ENCODE measurements at regions not wholly inside any gene's neighbourhood (a gene's known extent, or its start where the extent isn't known, plus 50 kb on each side); places are given as distances from the start of the nearest gene placed in this dataset.

- no peaks in the 10 kb centered on the region for H3K9me3 ChIP-seq (ENCODE audit: low read length)
- no peak for DNase-seq
- ChIA-PET CTCF (interaction anchor here (0.5 kb wide), 1 partner anchor 259 kb away, joined by 3 read pairs; no protein-coding TSS in a partner anchor), POLR2A (ENCODE audit: unreplicated experiment) (no interaction called here)
- H3K9me2 ChIP-seq (replicated peaks; ENCODE audit: low read length) = no peaks in the 10 kb centered on the region
- H4K20me1 ChIP-seq (ENCODE audit: low read length) = no peaks in the 10 kb centered on the region
- H3K36me3 ChIP-seq (ENCODE audit: low read depth, low read length) = no peaks in the 10 kb centered on the region
- H3K27ac ChIP-seq (ENCODE audit: low read length) = no peak overlapping the region
- H3K4me2 ChIP-seq (ENCODE audit: low read length) = no peak overlapping the region
- H3K9ac ChIP-seq (ENCODE audit: low read length) = no peak overlapping the region
- no peak overlapping the region for H3K4me3 ChIP-seq (ENCODE audit: low read length)
- no peaks in the 10 kb centered on the region for H3K4me1 ChIP-seq (ENCODE audit: insufficient read depth, low read length)
- BruUV-seq (replicated peaks) = no TSS peak
- no peaks in the 10 kb centered on the region for H3K79me2 ChIP-seq (ENCODE audit: low read length)
- H3K27me3 ChIP-seq (ENCODE audit: low read length) = peaks cover 92% of the 10 kb centered on the region
- TF ChIP-seq CTCF (conservative IDR thresholded peaks at IDR 0.05; ENCODE audit: low read depth, low read length) (no peak), EZH2phosphoT487 (IDR thresholded peaks at IDR 0.05; ENCODE audit: borderline replicate concordance, low read length) (no peak), EZH2 (IDR thresholded peaks at IDR 0.05; ENCODE audit: low read length, unreplicated experiment) (no peak)
- no peak overlapping the region for H2AFZ ChIP-seq (ENCODE audit: low read length)
- intact Hi-C loops (cut with micrococcal nuclease) = loop anchor here (10.0 kb wide), 1 partner anchor 59 kb away; no protein-coding TSS in a partner anchor
- H3F3A ChIP-seq (ENCODE audit: low read length, unreplicated experiment) = no peaks in the 10 kb centered on the region
- no peak; the same call in 1 of the 2 replicates for ATAC-seq
Measured at GRCh38 chr10:78394047-78394446, 360.4 kb downstream of the RPS24 start.

DNA sequence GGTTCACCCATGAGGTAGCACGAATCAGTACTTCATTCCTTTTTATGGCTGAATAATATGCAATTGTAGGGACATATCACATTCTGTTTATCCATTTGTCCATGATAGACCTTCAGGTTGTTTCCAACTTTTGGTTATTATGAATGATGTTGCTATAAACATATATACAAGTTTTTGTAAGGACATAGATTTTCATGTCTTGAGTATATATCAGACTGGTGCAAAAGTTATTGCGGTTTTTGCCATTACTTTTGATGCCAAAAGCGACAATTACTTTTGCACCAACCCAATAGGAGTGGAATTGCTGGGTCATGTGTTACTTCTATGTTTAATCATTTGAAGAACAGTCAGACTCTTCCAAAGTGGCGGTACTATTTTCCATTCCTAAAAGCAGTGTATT, 361.5 kb downstream of the RPS24 start:
- ChIA-PET CTCF (no interaction called here), POLR2A (ENCODE audit: unreplicated experiment) (no interaction called here)
- TF ChIP-seq EZH2 (IDR thresholded peaks at IDR 0.05; ENCODE audit: low read length, unreplicated experiment) (peak; percentile 69), CTCF (conservative IDR thresholded peaks at IDR 0.05; ENCODE audit: low read depth, low read length) (no peak)
- Histone ChIP-seq H3K4me1 (ENCODE audit: insufficient read depth, low read length) (no peaks in the 10 kb centered on the region), H3K9ac (ENCODE audit: low read length) (no peak overlapping the region), H2AFZ (ENCODE audit: low read length) (no peak overlapping the region), H3K27ac (ENCODE audit: low read length) (no peak overlapping the region), H3K4me3 (ENCODE audit: low read length) (no peak overlapping the region), H3K36me3 (ENCODE audit: low read depth, low read length) (no peaks in the 10 kb centered on the region), H3K9me2 (replicated peaks; ENCODE audit: low read length) (no peaks in the 10 kb centered on the region), H3K79me2 (ENCODE audit: low read length) (no peaks in the 10 kb centered on the region), H3K9me3 (ENCODE audit: low read length) (no peaks in the 10 kb centered on the region), H3F3A (ENCODE audit: low read length, unreplicated experiment) (no peaks in the 10 kb centered on the region), H4K20me1 (ENCODE audit: low read length) (no peaks in the 10 kb centered on the region), H3K27me3 (ENCODE audit: low read length) (peaks cover 82% of the 10 kb centered on the region), H3K4me2 (ENCODE audit: low read length) (no peak overlapping the region)
- no TSS peak for BruUV-seq (replicated peaks)
- ATAC-seq = no peak
- intact Hi-C loops (cut with micrococcal nuclease) = loop anchor here (10.0 kb wide), 1 partner anchor 60 kb away; no protein-coding TSS in a partner anchor
- no peak for DNase-seq

GRCh38 chr10:78396754-78397153, 363.1 kb downstream of the RPS24 start:
- ChIA-PET POLR2A (ENCODE audit: unreplicated experiment) (no interaction called here), CTCF (no interaction called here)
- no peaks in the 10 kb centered on the region for H4K20me1 ChIP-seq (ENCODE audit: low read length)
- no peak overlapping the region for H3K4me2 ChIP-seq (ENCODE audit: low read length)
- H3F3A ChIP-seq (ENCODE audit: low read length, unreplicated experiment) = no peaks in the 10 kb centered on the region
- H3K36me3 ChIP-seq (ENCODE audit: low read depth, low read length) = no peaks in the 10 kb centered on the region
- ATAC-seq (no peak), DNase-seq (no peak)
- H3K27ac ChIP-seq (ENCODE audit: low read length) = no peak overlapping the region
- no TSS peak for BruUV-seq (replicated peaks)
- no peaks in the 10 kb centered on the region for H3K9me3 ChIP-seq (ENCODE audit: low read length)
- intact Hi-C loops (cut with micrococcal nuclease) = loop anchor here (10.0 kb wide), 1 partner anchor 62 kb away; no protein-coding TSS in a partner anchor
- H3K4me1 ChIP-seq (ENCODE audit: insufficient read depth, low read length) = no peaks in the 10 kb centered on the region
- H3K9ac ChIP-seq (ENCODE audit: low read length) = no peak overlapping the region
- H2AFZ ChIP-seq (ENCODE audit: low read length) = no peak overlapping the region
- no peaks in the 10 kb centered on the region for H3K79me2 ChIP-seq (ENCODE audit: low read length)
- no peak for TF ChIP-seq EZH2phosphoT487 (IDR thresholded peaks at IDR 0.05; ENCODE audit: borderline replicate concordance, low read length)
- TF ChIP-seq CTCF (conservative IDR thresholded peaks at IDR 0.05; ENCODE audit: low read depth, low read length) = no peak
- no peak for TF ChIP-seq EZH2 (IDR thresholded peaks at IDR 0.05; ENCODE audit: low read length, unreplicated experiment)
- no peaks in the 10 kb centered on the region for H3K9me2 ChIP-seq (replicated peaks; ENCODE audit: low read length)
- no peak overlapping the region for H3K4me3 ChIP-seq (ENCODE audit: low read length)
- peaks cover 70% of the 10 kb centered on the region for H3K27me3 ChIP-seq (ENCODE audit: low read length)

Measured in PC-3 (cell line).